Breast epithelium (tissue), 3 donors: ENCODE measurements at regions not wholly inside any gene's neighbourhood (a gene's known extent, or its start where the extent isn't known, plus 50 kb on each side); places are given as distances from the start of the nearest gene placed in this dataset.

ENCODE experiments used
- POLR2A ChIP-seq: fragments of 450-650 bp; IDR thresholded peaks from one replicate; pipeline ENCODE4 v1.6.1; 2016; ENCODE audit warnings: antibody characterized with exemption, mild to moderate bottlenecking, moderate library complexity
- POLR2AphosphoS5 ChIP-seq, 3 donors: sonication (generic); formaldehyde crosslinking; IDR thresholded peaks; one replicate each; pipeline ENCODE4 v1.6.1; 2017; ENCODE audit warnings: antibody characterized with exemption in 3 of 3
- TF ChIP-seq, protein P1 (sequence below), 3 donors: fragments of 450-650 bp; IDR thresholded peaks; one replicate each; pipeline ENCODE4 v1.5.1; 2016 to 2017; ENCODE audit warnings: antibody characterized with exemption in 3 of 3, mild to moderate bottlenecking in 3 of 3, moderate library complexity in 3 of 3

DNA sequence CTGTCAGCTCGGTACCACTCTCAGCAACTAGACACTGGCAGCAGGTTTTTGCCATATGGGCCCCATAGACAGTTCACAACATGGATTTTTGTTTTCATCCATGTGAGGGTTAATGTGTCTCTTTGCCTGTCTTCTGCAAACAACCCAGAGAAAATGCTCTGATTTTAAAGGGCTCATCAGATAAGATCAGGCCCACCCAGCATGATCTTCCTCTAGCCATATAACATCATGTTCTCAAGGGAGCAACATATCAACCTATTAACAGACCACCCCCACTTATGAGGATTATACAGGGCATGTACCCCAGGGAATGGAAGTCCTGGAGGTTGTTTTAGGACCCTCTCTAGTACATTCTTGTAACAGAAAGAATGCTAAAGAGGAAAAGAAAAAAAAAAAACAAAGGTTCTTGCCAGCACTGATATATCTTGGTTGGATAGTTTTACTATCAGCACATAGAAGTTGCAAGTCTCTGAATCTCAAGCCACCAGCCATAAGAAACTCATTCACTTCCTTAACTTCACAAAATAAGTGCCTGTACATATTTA, 1015.1 kb downstream of the TLE4 start:
- TF ChIP-seq POLR2AphosphoS5 (IDR thresholded peaks at IDR 0.05) (no peak), POLR2A (no peak)
- TF ChIP-seq, protein P1, sequence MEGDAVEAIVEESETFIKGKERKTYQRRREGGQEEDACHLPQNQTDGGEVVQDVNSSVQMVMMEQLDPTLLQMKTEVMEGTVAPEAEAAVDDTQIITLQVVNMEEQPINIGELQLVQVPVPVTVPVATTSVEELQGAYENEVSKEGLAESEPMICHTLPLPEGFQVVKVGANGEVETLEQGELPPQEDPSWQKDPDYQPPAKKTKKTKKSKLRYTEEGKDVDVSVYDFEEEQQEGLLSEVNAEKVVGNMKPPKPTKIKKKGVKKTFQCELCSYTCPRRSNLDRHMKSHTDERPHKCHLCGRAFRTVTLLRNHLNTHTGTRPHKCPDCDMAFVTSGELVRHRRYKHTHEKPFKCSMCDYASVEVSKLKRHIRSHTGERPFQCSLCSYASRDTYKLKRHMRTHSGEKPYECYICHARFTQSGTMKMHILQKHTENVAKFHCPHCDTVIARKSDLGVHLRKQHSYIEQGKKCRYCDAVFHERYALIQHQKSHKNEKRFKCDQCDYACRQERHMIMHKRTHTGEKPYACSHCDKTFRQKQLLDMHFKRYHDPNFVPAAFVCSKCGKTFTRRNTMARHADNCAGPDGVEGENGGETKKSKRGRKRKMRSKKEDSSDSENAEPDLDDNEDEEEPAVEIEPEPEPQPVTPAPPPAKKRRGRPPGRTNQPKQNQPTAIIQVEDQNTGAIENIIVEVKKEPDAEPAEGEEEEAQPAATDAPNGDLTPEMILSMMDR (IDR thresholded peaks at IDR 0.05), result no peak
